HG02938 (cell line): ENCODE measurements at regions not wholly inside any gene's neighbourhood (a gene's known extent, or its start where the extent isn't known, plus 50 kb on each side); places are given as distances from the start of the nearest gene placed in this dataset.
"Not testable (repeated sequence)": the region's sequence is repeated elsewhere in the genome, so short reads cannot be mapped to it uniquely, and the experiment has no call there.

Source experiments
- ATAC-seq: cut with Tn5 transposase; IDR thresholded peaks from one replicate; pipeline ENCODE4 v1.9.1; 2021; ENCODE audit warnings: mild to moderate bottlenecking, moderate library complexity; ENCODE audit not compliant: unreplicated experiment

DNA sequence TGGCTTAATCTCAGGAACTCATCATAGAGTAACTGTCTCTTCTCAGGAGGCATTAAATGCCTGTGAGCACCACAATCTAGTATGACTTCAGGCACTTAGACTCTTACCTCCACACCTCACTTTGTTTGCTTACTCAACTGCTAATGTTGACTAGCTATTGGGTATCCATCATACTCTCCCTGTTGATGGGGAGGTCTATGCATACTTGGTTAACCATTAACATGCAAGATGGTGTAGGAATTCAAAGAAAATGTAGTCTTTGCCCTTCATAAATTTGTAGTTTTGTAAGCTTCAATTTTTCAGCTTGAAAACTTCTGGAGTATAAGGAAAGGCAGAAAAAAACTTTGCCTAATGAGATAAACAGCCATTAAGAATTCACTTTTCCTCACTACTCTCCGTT, 501.0 kb upstream of the MARCKS start:
- ATAC-seq, result no peak

DNA sequence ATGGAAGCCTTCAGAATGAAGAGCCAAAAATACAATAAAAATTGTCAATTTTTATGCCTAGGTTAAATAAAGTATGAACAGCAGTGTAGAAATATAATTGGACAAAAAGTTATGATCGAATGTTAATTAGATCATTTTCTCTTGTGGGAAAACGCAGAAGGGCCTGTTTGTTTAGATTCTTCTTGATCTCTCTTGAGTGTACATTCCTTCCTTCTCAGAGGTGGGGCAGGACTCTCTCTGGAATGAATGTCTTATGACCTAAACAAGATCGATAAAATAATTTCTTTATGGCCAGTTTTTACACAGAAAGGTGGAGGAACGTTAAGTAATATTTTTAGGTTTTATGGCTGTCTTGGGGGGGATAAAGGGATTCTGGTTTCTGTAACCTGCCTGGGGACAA, 500.1 kb upstream of the MARCKS start:
- no peak for ATAC-seq

DNA sequence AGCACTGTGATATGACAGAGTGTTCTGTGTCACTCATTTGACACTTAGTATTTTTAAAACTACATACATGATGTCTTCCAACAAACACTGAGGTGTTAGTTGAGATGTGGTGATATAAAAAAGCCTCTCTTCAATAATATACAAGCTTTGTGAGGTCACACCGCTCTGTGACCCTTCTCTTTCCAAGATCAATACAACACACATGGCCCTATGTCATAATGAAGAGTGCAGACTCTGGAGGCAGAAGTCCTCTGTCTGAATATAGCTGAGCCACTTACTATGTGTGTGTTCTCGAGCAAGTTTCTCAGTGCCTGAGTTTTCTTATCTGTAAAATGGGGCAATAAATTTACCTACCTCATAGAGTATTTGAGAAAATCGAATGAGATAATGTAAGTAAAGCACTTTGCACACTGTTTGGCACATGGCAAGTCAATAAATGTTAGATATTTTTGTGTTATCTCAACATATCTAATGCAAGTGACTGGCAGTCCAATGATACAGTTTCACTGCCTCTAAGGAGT, 499.0 kb upstream of the MARCKS start:
- no peak for ATAC-seq

DNA sequence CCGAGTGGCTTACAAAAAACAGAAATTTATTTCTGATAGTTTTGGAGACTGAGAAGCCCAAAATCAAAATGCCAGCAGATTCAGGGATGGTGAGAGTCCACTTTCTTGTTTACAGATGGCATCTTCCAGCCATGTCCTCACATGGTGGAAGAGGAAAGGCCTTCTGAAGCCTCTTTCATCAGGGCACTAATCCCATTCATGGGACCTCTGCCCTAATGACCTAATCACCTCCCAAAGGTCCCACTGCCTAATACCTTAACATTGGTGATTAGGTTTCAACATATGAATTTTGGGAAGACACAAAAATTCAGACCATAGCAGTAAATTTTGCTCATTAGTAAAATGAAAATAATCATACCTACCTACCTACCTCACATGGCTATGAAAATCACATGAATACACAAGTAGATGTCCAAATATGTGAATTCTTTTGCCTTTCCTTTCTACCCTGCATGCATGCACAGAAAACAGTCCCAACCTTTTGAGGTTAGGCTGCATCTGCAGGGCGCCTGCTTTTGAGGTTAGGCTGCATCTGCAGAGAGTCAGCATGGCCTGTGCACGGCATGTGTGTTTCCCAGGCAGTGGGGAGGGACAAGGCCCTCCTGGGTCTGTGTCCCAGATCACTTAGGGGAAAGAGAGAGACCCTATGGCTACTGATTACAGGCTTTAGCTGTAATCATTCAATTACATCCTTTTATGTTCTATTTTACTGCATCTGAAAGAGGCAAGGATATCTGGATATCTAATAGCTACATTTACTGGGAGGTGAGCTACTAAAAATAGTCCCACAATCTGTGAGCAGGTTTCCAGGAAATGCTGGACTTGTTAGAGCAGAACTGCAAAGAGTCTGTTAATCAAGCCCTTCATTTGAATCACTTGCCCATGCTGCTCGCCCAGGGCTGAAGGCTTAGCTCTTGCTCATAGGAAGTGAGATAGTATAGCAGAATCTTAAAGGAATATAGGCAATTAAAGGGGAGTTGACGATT, 497.7 kb upstream of the MARCKS start:
- no peak for ATAC-seq

DNA sequence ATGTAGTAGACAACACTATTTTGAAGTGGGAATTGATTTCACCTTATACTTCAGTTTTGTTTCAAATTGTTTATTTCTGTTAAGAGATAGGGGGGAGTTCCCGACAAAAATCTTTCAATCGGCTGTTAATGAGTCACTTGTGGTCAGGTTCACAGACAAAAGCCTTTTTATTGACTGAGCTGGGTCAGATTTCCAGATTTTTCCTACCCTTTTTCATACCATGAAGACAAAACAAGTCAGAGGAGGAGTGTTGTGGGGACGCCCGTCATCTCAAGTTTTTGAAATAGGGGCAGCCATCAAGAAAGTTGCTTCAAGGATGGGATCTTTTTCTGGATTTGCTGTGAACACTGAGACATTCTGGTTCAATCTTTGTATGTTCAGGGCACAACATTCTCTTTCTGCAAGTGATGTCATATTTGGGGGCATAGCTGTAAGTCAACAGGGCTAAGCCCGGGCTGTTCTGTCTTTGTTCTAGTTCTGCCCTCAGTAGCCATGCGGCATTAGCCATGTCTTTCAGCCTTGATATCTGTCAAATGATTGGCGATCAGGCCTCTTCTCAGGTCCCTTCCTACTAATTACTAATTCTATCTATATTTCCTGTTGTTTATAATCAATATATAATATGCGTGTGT, 496.0 kb upstream of the MARCKS start:
- ATAC-seq, result no peak

- no peak for ATAC-seq
Observed at GRCh38 chr6:113362301-113363047, 494.7 kb upstream of the MARCKS start.

- ATAC-seq, result no peak
Observed at GRCh38 chr6:113363048-113363798, 493.9 kb upstream of the MARCKS start.

DNA sequence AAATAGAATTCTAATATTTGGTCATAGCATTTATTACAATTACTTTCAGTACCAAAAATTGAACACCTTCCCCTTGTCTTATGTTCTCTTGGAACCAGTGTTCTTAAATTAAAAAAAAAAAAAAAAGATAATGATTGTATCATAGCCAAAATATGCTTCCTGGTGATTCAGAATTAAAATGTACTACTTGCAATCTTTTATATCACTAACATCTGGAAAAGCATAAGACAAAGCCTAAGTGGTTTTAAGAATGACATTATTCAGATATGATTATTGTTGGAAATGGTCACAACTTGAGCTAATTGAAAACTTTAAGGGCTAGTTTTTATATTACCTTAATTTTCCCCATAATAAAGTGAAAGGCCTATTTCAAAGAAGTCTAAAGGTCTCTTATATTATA, 493.3 kb upstream of the MARCKS start:
- ATAC-seq, result no peak

DNA sequence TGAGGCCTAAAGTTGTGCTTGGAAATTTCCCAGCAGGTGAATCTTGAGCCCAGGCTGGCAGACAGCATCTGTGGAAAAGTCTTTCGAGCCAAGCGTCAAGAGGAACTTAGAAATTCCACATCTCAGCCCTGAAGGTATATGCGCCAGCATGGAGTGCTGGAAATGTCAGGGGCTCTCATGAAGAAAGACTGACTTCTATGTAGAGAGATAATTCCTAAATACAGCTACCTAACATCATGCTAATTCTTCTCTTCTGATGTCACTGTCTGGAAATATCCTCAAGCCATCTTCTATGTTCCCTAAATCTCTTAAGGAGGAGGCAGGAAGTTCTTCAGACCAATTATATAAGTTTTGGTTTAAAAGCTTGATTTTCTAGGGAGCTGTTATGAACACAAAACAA, 492.4 kb upstream of the MARCKS start:
- no peak for ATAC-seq

GRCh38 chr6:113365191-113365590, 492.0 kb upstream of the MARCKS start:
- ATAC-seq, result no peak

GRCh38 chr6:113366505-113366904, 490.6 kb upstream of the MARCKS start:
- no peak for ATAC-seq

DNA sequence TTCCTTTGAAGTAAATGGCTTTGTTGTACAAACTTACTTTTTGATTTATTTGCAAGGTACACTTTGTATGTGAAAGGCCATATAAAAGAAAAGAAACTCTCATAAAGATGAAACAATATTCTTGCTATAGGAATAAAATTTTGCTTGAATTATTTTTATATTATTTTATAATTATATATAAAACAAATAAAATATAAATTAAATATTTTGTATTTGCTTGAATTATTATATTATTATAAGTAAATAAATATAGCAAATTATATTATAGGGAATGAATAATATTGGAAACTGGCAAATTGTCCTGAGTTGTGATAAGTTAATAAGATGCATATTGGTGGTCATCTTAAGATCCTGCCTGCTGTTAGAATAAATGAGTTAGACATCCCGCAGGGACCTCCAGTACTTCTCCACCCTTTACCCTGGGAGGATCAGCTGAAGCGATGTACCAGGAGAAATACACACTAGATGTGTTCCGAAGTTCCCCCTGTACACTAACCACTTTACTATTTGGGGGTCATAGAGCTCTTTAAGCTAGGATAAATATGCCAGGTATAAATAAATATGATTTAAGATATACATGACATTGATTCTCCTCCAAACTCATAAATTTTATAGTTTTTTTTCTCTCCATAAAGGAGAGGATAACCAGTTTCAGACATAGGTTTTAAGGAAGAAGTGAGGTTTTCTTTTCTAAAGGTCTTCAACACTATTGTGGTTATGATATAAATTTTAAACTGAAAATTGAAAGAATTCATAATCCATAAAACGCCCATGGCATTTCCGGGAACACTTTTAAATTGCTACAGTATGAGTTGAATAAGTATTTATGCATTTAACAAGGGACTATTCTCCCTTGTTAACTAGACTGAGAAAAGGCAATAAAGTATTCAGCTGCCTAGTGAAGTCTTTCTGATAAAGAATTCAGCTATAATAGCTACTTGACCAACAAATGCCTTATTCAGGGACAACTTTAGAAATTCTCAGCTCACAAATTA, 486.3 kb upstream of the MARCKS start:
- ATAC-seq, result no peak

- not testable (repeated sequence) for ATAC-seq
Observed at GRCh38 chr6:113375466-113375865, 481.7 kb upstream of the MARCKS start.

- no peak for ATAC-seq
Observed at GRCh38 chr6:113375950-113376846, 480.9 kb upstream of the MARCKS start.

GRCh38 chr6:113376847-113377165, 480.3 kb upstream of the MARCKS start:
- ATAC-seq, result no peak

GRCh38 chr6:113377362-113377942, 479.7 kb upstream of the MARCKS start:
- ATAC-seq, result peak; percentile 78

GRCh38 chr6:113380591-113380990, 476.6 kb upstream of the MARCKS start:
- no peak for ATAC-seq

- no peak for ATAC-seq
Observed at GRCh38 chr6:113381232-113381631, 475.9 kb upstream of the MARCKS start.
